HG03460 (cell line): ENCODE measurements at regions not wholly inside any gene's neighbourhood (a gene's known extent, or its start where the extent isn't known, plus 50 kb on each side); places are given as distances from the start of the nearest gene placed in this dataset.

ENCODE experiments used
- ATAC-seq: cut with Tn5 transposase; IDR thresholded peaks from one replicate; pipeline ENCODE4 v1.9.1; 2021; ENCODE audit not compliant: unreplicated experiment

- ATAC-seq, result no peak
These were observed 203.4 kb downstream of the FAM76B start for GRCh38 chr11:95586155-95586554.

DNA sequence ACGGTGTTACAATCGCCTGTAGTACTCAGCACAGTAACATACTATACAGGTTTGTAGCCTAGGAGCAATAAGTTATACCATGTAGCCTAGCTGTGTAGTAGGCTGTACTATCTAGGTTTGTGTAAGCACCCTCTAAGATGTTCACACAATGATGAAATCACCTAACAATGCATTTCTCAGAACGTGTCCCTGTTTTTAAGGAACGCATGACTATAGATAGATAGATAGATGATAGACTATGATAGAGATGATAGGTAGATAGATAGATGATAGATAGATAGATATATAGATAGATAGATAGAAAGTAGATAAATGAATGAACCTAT lies 203.9 kb downstream of the FAM76B start:
- no peak for ATAC-seq

- no peak for ATAC-seq
These were observed 204.4 kb downstream of the FAM76B start for GRCh38 chr11:95585069-95585751.

DNA sequence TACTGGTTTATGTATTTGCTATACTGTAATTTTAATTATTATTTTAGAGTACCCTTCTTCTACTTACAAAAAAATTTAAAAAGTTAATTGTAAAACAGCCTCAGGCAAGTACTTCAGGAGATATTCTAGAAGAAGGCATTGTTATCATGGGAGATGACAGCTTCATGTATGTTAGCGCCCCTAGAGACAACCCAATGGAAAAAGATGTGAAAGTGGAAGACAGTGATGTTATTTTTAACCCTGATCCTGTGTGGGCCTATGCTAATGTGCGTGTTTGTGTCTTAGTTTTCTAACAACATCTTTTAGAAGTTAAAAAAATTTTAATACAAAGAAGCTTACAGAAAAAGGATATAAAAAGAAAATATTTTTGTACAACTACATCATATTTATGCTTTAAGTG lies 205.0 kb downstream of the FAM76B start:
- ATAC-seq, result no peak

- ATAC-seq, result no peak
These were observed 205.4 kb downstream of the FAM76B start for GRCh38 chr11:95584180-95584579.

DNA sequence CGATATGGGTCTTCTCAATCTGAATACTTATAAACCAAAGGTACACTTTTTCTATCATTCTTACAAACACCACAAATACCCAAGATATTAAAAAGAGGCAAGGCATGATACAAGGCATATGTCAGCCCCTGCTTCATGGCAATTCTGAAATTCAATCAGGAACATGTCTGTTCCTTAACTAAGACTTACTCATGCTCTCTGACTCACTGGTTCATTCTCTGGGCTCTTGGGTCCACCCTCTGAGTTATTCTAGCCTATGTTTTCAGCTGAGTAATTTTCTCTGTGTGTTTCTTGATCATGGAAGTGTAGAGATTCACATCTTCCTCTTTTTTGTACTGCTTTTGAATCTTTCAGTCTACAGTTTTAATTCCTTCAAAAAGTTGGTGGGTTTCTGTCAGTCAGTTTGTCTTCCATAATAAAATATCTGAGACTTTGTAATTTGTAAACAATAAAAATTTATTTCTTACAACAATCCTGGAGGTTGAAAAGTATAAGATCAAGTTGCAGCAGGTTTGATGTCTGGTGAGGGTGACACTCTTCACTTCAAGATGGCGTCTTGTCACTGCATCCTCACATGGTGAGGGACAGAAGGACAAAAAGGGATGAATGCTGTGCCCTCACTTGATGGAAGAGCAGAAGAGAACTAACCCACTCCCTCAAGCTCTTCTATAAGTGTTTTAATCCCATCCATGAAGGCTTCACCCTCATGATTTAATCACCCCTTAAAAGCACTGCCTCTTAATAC lies 211.7 kb downstream of the FAM76B start:
- ATAC-seq, result no peak

DNA sequence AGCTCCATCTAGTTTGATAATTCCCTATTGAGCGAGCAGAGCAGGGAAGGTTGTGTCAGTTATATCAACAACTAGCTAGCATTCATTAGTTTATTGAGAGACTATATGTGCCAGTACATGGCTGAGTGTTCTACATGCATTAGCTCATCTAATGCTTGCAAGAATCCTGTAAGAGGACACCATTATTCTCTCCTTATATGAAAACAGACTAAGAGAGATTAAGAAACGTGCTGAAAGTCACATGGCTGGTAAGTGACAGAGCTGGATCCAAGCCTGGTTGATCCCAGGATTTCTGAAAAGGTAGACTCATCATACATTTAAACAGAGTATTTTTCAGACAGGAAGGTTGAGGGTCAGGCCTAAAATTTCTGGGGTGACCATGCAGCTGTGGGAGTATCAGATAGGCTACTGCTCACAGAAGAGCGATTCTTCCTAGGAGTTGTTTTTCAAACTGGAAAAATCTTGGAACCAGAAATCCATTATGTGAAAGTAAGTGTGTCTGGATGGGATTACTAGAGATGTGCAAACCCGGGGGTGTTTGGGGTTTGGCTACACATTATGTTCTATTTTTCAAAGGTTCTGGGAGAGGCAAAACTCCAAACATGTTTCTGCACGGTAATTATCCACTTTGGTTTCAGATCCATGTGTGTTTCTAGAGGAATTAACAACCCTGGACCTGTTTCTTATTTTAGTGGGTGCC lies 213.3 kb downstream of the FAM76B start:
- no peak for ATAC-seq

- ATAC-seq, result no peak
These were observed 214.1 kb downstream of the FAM76B start for GRCh38 chr11:95575517-95575916.

DNA sequence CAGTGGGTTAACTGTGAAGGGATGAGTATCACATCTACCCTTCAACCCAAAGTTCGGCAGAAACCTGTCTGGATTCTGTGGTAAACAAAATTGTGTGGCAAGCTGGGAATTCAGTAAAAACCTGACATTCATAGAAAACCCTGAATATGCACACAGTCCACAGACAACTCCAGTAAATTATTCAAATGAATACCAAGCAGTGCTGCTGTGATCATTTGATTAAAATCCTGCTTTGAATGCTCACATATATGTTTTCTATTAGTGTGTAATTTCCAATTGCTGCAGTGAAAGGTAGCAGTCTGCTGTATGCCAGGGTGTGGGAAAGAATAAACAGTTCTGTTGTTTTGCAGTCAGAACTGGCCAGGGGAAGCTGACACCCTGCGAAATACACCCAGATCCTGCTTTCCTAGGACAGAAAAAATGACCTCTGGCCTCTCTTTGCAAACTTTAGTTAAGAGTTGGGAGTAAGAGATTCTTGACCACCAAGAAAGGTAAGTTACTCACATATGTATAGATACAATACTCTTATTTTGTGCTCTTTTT lies 217.8 kb downstream of the FAM76B start:
- ATAC-seq, result no peak

GRCh38 chr11:95570845-95571244 lies 218.7 kb downstream of the FAM76B start:
- ATAC-seq, result no peak

DNA sequence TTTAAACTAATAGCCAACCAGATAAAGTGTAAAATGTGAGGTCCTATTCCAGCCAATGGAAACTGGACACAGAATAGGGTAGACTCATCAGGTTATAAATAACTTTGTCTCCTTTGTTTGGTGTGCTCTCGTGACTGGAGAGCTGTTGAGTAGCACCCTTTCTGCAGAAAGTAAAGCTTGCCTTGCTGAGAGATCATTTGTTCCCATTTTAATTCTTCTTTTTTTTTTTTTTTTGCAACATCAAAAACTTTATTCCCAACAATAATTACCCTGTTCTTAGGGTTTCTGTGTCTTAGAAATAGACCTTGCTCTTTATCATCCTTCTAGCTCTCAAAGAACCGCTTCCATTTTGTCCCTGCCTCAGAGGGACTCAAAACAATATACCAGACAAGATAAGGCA lies 220.4 kb downstream of the FAM76B start:
- no peak for ATAC-seq

DNA sequence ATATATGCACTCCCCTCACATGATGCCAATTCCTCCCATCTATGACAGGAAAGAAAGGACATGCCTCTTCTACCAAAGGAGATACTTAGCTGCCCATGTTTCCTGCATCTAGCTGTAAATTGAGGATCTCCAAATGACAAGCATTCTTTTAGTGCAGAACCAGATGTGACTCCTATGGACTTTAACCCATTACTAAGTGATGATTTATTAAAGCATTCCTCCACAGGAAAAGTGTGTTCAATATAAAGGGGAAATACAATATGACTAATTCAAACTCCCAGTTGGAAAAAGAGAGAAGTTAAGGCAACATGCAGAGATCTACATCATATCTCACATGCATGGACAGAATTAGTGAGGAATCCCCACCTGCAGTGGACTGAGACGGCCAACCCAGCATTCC lies 221.3 kb downstream of the FAM76B start:
- no peak for ATAC-seq

GRCh38 chr11:95567685-95568084 lies 221.9 kb downstream of the FAM76B start:
- no peak for ATAC-seq

GRCh38 chr11:95566211-95566610 lies 223.4 kb downstream of the FAM76B start:
- no peak for ATAC-seq

DNA sequence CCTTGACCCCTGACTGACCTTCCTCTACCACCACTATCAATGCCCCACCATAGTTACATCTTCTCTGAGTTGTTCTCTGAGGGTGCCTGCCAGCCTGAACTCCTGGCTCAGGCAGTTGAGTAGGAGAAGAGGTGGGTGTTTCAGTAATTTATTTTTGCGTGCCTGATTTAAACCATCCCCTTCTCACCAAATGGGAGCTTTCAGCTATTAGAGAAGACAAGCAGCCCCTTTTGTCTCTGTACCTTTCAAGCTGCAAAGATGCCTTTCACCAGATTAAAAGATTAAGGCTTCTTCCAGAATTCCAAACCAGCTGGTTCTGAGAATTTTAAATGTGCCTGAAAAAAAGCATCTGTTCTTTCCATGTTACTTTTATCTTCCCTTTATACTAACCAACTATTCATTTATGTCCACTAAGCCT lies 223.8 kb downstream of the FAM76B start:
- ATAC-seq, result no peak

DNA sequence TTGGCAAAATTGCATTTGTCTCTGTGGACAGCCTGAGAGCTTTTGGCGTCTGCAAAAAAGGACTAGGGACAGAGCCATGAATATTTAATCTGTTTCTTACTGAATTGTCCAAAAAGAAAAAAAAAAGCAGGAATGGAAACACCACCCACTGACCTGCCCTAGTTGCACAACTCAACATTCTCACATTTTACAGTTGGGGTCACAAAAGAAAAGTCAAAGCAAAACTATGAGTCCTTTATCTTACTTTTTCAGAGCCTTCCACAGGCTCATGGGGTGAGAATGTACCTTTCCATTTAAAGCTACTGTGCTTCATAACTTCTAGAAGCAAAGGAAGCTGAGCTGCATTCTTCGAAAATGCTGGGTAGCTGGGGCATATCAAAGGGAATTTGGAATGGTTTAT lies 225.7 kb downstream of the FAM76B start:
- no peak for ATAC-seq

- ATAC-seq, result no peak
These were observed 226.4 kb downstream of the FAM76B start for GRCh38 chr11:95563173-95563572.

DNA sequence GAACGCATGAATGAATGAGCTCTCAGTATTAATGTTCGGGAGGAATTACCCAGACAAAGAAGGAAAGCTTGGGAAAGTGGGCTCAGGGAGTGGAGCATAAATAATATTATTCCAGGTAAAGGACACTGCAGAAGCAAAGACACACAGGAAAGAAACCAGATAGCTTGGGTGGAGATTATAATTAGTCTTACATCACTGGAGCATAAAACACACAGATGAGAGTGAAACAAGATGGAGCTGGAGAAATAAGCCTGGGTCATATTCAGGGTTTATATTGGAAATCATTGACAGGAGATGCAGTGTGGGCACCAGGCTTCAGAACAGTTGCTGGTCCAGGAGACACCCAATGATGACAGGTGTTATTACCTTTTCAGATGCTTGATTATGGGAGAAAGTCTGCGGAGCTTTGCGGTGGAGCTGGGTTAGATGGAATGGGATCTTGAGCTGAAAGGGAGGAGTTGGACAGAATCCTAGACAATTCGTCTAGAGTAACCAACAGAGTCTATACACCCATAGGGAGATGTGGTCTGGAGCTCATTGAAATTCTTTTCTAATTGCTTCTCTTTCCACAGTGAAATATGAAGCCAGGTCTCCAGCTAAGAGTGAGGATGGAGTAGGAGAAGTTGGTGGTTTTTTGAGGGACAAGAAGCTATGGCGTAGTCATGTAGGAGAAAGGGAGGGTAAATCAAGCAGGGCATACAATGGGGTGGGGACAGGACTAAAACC lies 227.2 kb downstream of the FAM76B start:
- ATAC-seq, result no peak

DNA sequence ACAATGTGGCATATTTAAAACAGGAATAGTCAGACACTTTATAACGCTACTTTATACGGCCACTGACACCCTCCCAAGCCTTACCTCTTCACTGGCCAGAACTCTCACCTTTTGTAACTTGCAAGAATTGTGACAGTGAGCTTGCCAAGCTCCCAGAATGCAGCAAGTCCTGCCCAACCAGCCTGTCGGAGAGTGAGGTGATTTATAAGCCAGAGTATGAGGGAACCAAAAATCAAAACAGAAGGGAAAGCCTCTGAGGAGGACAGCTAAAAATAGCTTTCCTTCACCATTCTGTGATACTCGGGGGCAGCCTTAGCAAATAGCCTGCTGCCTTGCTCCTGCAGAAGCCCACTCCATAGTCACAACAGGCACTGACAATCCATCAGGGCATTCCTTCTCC lies 229.7 kb downstream of the FAM76B start:
- ATAC-seq, result no peak

GRCh38 chr11:95557376-95557775 lies 232.2 kb downstream of the FAM76B start:
- no peak for ATAC-seq
